Neural progenitor cell (in vitro differentiated cells): ENCODE measurements at regions not wholly inside any gene's neighbourhood (a gene's known extent, or its start where the extent isn't known, plus 50 kb on each side); places are given as distances from the start of the nearest gene placed in this dataset.
"Not testable (repeated sequence)": the region's sequence is repeated elsewhere in the genome, so short reads cannot be mapped to it uniquely, and the experiment has no call there.

ENCODE experiments used
- DNase-seq: peaks from one replicate; pipeline ENCODE4 v3.0.0-alpha.2; 2016; ENCODE audit warnings: low spot score
- H2AFZ ChIP-seq: fragments of 200-600 bp; sonication (generic); replicated peaks from 2 replicates; pipeline ENCODE4 v1.6.1; 2016; ENCODE audit warnings: antibody characterized with exemption
- H3F3A ChIP-seq: fragments of 200-600 bp; sonication (generic); 2 replicates; pipeline ENCODE4 v1.6.1; 2016; ENCODE audit warnings: antibody characterized with exemption, low read depth
- H3K27ac ChIP-seq: fragments of 200-600 bp; sonication (generic); 2 replicates; pipeline ENCODE4 v1.5.1; 2016; ENCODE audit warnings: mild to moderate bottlenecking
- H3K27me3 ChIP-seq: fragments of 200-600 bp; sonication (generic); 2 replicates; pipeline ENCODE4 v1.6.1; 2016; ENCODE audit warnings: mild to moderate bottlenecking, moderate library complexity
- H3K36me3 ChIP-seq: fragments of 200-600 bp; sonication (generic); 2 replicates; pipeline ENCODE4 v1.5.1; 2016
- H3K4me1 ChIP-seq: fragments of 200-600 bp; sonication (generic); 2 replicates; pipeline ENCODE4 v1.6.1; 2016; ENCODE audit warnings: mixed run types
- H3K4me2 ChIP-seq: fragments of 200-600 bp; sonication (generic); 2 replicates; pipeline ENCODE4 v1.6.1; 2016
- H3K4me3 ChIP-seq: fragments of 200-600 bp; sonication (generic); 2 replicates; pipeline ENCODE4 v1.5.1; 2016
- H3K79me2 ChIP-seq: fragments of 200-600 bp; sonication (generic); 2 replicates; pipeline ENCODE4 v1.6.1; 2016; ENCODE audit warnings: low read depth
- H3K9ac ChIP-seq: fragments of 200-600 bp; sonication (generic); 2 replicates; pipeline ENCODE4 v1.6.1; 2016
- H3K9me3 ChIP-seq: fragments of 200-600 bp; sonication (generic); 2 replicates; pipeline ENCODE4 v1.5.1; 2016; ENCODE audit warnings: low read depth
- H4K20me1 ChIP-seq: fragments of 200-600 bp; sonication (generic); 2 replicates; pipeline ENCODE4 v1.6.1; 2016; ENCODE audit warnings: low read depth
- H3K27ac Mint-ChIP-seq: 3 replicates; pipeline ENCODE4 v1.8.0; 2021; ENCODE audit warnings: mixed read lengths
- H3K27me3 Mint-ChIP-seq: 2 replicates; pipeline ENCODE4 v1.8.0; 2022; ENCODE audit warnings: low read depth, mild to moderate bottlenecking, inconsistent platforms, moderate library complexity, mixed read lengths; ENCODE audit not compliant: insufficient read depth
- H3K36me3 Mint-ChIP-seq: 3 replicates; pipeline ENCODE4 v1.8.0; 2021; ENCODE audit warnings: mixed read lengths
- H3K4me1 Mint-ChIP-seq: 3 replicates; pipeline ENCODE4 v1.8.0; 2021; ENCODE audit warnings: mixed read lengths
- H3K4me3 Mint-ChIP-seq: 3 replicates; pipeline ENCODE4 v1.8.0; 2021; ENCODE audit warnings: mild to moderate bottlenecking, moderate library complexity, mixed read lengths
- H3K9me3 Mint-ChIP-seq: 3 replicates; pipeline ENCODE4 v1.8.0; 2020; ENCODE audit warnings: mixed read lengths
- EZH2 ChIP-seq: fragments of 200-600 bp; sonication (generic); IDR thresholded peaks from 2 replicates; pipeline ENCODE4 v1.6.1; 2017; ENCODE audit warnings: antibody characterized with exemption, mild to moderate bottlenecking, moderate library complexity
- EZH2phosphoT487 ChIP-seq: fragments of 200-600 bp; sonication (generic); IDR thresholded peaks from 2 replicates; pipeline ENCODE4 v1.6.1; 2017; ENCODE audit warnings: antibody characterized with exemption
- TF ChIP-seq, protein P1 (sequence below): fragments of 200-600 bp; sonication (generic); IDR thresholded peaks from 2 replicates; pipeline ENCODE4 v1.5.1; 2017; ENCODE audit warnings: antibody characterized with exemption, mild to moderate bottlenecking

DNA sequence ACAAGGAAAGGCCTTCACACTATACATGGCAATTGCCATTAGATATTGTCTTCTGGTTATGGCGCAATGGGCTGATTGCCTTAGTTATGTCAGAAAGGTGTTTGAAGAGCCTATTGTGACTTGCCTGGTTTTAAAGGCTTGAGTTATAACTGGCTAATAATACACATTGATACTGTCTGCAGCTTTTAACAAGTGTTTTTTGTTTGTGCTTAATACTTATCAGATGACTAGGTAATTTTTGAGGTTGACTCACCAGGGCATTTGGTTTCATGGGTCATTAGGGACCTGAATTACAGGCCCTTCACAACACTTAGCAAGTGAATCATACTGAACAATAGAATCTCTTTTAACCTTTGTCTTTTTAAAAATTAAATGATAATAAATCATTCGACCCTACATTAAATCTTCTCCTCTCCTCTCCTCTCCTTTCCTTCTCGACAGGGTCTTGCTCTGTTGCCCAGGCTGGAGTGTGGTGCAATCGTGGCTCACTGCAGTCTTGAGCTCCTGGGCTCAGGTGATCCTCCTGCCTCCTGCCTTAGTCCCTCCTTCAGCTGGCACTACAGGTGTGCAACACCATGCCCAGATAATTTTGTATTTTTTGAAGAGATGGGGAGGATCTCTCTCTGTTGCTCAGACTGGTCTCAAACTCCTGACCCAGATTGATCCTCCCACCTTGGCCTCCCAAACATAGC, 196.3 kb downstream of the JCAD start:
- Histone ChIP-seq H3K79me2 (no peaks in the 10 kb centered on the region), H3K27ac (no peak overlapping the region), H3K4me1 (peaks cover 7% of the 10 kb centered on the region), H3K36me3 (no peaks in the 10 kb centered on the region), H3K4me2 (no peak overlapping the region), H2AFZ (no peak overlapping the region), H3K9me3 (no peaks in the 10 kb centered on the region), H4K20me1 (no peaks in the 10 kb centered on the region), H3K9ac (no peak overlapping the region), H3F3A (peaks cover 2% of the 10 kb centered on the region), H3K4me3 (no peak overlapping the region), H3K27me3 (no peaks in the 10 kb centered on the region)
- no peak for DNase-seq
- peaks cover 8% of the 10 kb centered on the region for H3K27me3 Mint-ChIP-seq
- TF ChIP-seq EZH2 (no peak), EZH2phosphoT487 (no peak)
- TF ChIP-seq, protein P1, sequence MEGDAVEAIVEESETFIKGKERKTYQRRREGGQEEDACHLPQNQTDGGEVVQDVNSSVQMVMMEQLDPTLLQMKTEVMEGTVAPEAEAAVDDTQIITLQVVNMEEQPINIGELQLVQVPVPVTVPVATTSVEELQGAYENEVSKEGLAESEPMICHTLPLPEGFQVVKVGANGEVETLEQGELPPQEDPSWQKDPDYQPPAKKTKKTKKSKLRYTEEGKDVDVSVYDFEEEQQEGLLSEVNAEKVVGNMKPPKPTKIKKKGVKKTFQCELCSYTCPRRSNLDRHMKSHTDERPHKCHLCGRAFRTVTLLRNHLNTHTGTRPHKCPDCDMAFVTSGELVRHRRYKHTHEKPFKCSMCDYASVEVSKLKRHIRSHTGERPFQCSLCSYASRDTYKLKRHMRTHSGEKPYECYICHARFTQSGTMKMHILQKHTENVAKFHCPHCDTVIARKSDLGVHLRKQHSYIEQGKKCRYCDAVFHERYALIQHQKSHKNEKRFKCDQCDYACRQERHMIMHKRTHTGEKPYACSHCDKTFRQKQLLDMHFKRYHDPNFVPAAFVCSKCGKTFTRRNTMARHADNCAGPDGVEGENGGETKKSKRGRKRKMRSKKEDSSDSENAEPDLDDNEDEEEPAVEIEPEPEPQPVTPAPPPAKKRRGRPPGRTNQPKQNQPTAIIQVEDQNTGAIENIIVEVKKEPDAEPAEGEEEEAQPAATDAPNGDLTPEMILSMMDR, result no peak
- H3K36me3 Mint-ChIP-seq, result no peaks in the 10 kb centered on the region
- H3K27ac Mint-ChIP-seq, result no peak overlapping the region
- H3K9me3 Mint-ChIP-seq, result no peaks in the 10 kb centered on the region
- no peak overlapping the region for H3K4me3 Mint-ChIP-seq
- H3K4me1 Mint-ChIP-seq, result peaks cover 16% of the 10 kb centered on the region

DNA sequence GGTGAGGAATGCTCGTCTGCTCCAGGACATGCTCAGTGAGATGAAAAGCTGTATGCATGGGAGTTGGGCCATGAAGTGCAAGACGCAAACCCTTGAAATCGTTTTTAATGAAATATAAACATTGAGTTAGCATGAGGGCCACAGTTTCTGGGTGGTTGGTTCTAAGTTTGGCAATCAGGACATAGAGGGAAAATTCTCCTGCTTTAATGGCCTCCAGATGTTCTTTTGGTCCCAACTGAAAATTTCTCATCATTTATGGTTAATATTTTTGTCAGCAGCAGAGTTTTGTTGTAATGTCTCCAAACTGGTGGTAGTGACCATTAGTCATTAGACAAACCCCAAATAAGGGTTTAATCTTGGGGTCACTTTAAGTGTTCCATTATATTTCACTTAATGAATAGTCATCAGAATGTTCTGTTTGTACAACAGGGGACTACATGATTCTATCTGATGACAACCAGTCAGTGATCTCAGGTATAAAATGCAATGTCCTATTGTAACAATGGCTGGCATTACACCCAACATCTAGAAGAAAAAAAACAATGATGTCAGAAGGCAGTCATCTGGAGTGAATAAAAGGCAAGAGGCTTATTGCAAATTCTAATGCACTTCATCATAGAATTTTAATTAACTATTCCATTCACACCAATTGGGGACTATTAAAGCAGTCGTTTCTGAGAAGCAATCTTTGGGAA, 197.4 kb downstream of the JCAD start:
- no peak overlapping the region for H3K9ac ChIP-seq
- no peaks in the 10 kb centered on the region for H3K79me2 ChIP-seq
- no peak overlapping the region for H3K4me3 ChIP-seq
- H2AFZ ChIP-seq, result no peak overlapping the region
- Mint-ChIP-seq H3K27ac (no peak overlapping the region), H3K27me3 (peaks cover 7% of the 10 kb centered on the region), H3K4me3 (no peak overlapping the region), H3K36me3 (no peaks in the 10 kb centered on the region), H3K9me3 (no peaks in the 10 kb centered on the region), H3K4me1 (peaks cover 23% of the 10 kb centered on the region)
- no peaks in the 10 kb centered on the region for H3K36me3 ChIP-seq
- H3K27ac ChIP-seq, result no peak overlapping the region
- DNase-seq, result no peak
- no peaks in the 10 kb centered on the region for H3K27me3 ChIP-seq
- no peak for TF ChIP-seq EZH2phosphoT487
- TF ChIP-seq, protein P1, result no peak
- no peak for TF ChIP-seq EZH2
- peaks cover 5% of the 10 kb centered on the region for H3F3A ChIP-seq
- H4K20me1 ChIP-seq, result no peaks in the 10 kb centered on the region
- H3K4me1 ChIP-seq, result peaks cover 14% of the 10 kb centered on the region
- no peaks in the 10 kb centered on the region for H3K9me3 ChIP-seq
- no peak overlapping the region for H3K4me2 ChIP-seq

- not testable (repeated sequence) for H3K27ac Mint-ChIP-seq, H3K4me3 Mint-ChIP-seq, H3K4me2 ChIP-seq, H3K9me3 ChIP-seq, H3K27me3 ChIP-seq, H3K36me3 Mint-ChIP-seq, H3K9me3 Mint-ChIP-seq, H3K27me3 Mint-ChIP-seq, H2AFZ ChIP-seq, H3K36me3 ChIP-seq, H3K79me2 ChIP-seq, H4K20me1 ChIP-seq, H3K4me3 ChIP-seq, H3F3A ChIP-seq, DNase-seq, H3K9ac ChIP-seq, H3K27ac ChIP-seq
- peaks cover 20% of the 10 kb centered on the region for H3K4me1 Mint-ChIP-seq
- peaks cover 14% of the 10 kb centered on the region for H3K4me1 ChIP-seq
Observed at GRCh38 chr10:29861231-29861630, 198.2 kb downstream of the JCAD start.

GRCh38 chr10:29860166-29860565, 199.2 kb downstream of the JCAD start:
- peaks cover 13% of the 10 kb centered on the region for H3K4me1 Mint-ChIP-seq
- Histone ChIP-seq H3K9ac (no peak overlapping the region), H3K4me2 (no peak overlapping the region), H3K9me3 (no peaks in the 10 kb centered on the region), H3K4me1 (peaks cover 14% of the 10 kb centered on the region), H3K36me3 (no peaks in the 10 kb centered on the region), H3K79me2 (no peaks in the 10 kb centered on the region), H2AFZ (peak overlapping the region; percentile 39), H4K20me1 (no peaks in the 10 kb centered on the region), H3K27ac (no peak overlapping the region), H3K27me3 (no peaks in the 10 kb centered on the region), H3K4me3 (no peak overlapping the region), H3F3A (peaks cover 5% of the 10 kb centered on the region)
- no peak overlapping the region for H3K27ac Mint-ChIP-seq
- H3K9me3 Mint-ChIP-seq, result no peaks in the 10 kb centered on the region
- H3K27me3 Mint-ChIP-seq, result peaks cover 6% of the 10 kb centered on the region
- H3K4me3 Mint-ChIP-seq, result no peak overlapping the region
- no peak for DNase-seq
- H3K36me3 Mint-ChIP-seq, result no peaks in the 10 kb centered on the region
- TF ChIP-seq, protein P1, result no peak
- no peak for TF ChIP-seq EZH2
- no peak for TF ChIP-seq EZH2phosphoT487
